Ascending aorta (tissue), 2 donors: ENCODE measurements at regions not wholly inside any gene's neighbourhood (a gene's known extent, or its start where the extent isn't known, plus 50 kb on each side); places are given as distances from the start of the nearest gene placed in this dataset.
A peak's percentile ranks its signal among the peaks of the same experiment; 100 is the strongest.

ENCODE experiments used
- DNase-seq, 2 donors: peaks; one replicate each; pipeline ENCODE4 v3.0.0-alpha.2; 2019; ENCODE audit warnings: low spot score in 2 of 2
- H3K27ac ChIP-seq, 2 donors: fragments of 200-600 bp; sonication (generic); one replicate each; pipeline ENCODE4 v1.5.1; 2016 to 2017; ENCODE audit warnings: mild to moderate bottlenecking in 1 of 2
- H3K27me3 ChIP-seq: fragments of 200-600 bp; sonication (generic); one replicate; pipeline ENCODE4 v1.5.1; 2017
- H3K36me3 ChIP-seq, 2 donors: fragments of 200-600 bp; sonication (generic); one replicate each; pipeline ENCODE4 v1.5.1; 2016
- H3K4me1 ChIP-seq, 2 donors: fragments of 200-600 bp; sonication (generic); one replicate each; pipeline ENCODE4 v1.5.1; 2016 to 2017; ENCODE audit warnings: mild to moderate bottlenecking in 1 of 2
- H3K4me3 ChIP-seq, 2 donors: fragments of 200-600 bp; sonication (generic); one replicate each; pipeline ENCODE4 v1.5.1; 2016 to 2017; ENCODE audit warnings: mild to moderate bottlenecking in 1 of 2
- H3K9me3 ChIP-seq, 2 donors: fragments of 200-600 bp; sonication (generic); one replicate each; pipeline ENCODE4 v1.5.1; 2016
- CTCF ChIP-seq, 3 experiments: fragments of 200-600 bp in 2 of 3; fragments of 450-650 bp in 1 of 3; sonication (generic) in 2 of 3; IDR thresholded peaks; one replicate each; pipeline ENCODE4 v1.5.1; 2016 to 2019; ENCODE audit warnings: antibody characterized with exemption in 3 of 3, mild to moderate bottlenecking in 1 of 3, moderate library complexity in 1 of 3
- intact Hi-C: fragments of 100-400 bp; cut with DNase I; formaldehyde crosslinking; loops from one replicate; pipeline ENCODE4 v1.15.1; 2023

- Histone ChIP-seq H3K4me3 (peak overlapping the region in 1 of 2 donors; percentile 22), H3K4me1 (no peaks in the 10 kb centered on the region), H3K27ac (no peak overlapping the region), H3K36me3 (no peaks in the 10 kb centered on the region), H3K27me3 (no peaks in the 10 kb centered on the region), H3K9me3 (no peaks in the 10 kb centered on the region)
- peak; percentile 20 to 72 (median 55) for TF ChIP-seq CTCF (IDR thresholded peaks at IDR 0.05)
- DNase-seq = no peak
- intact Hi-C loops = loop anchor here (2.0 kb wide), 1 partner anchor 213 kb away; no protein-coding TSS in a partner anchor
These were observed 100.8 kb downstream of the PPM1A start for GRCh38 chr14:60349663-60350365.

GRCh38 chr14:60350366-60350720, 101.3 kb downstream of the PPM1A start:
- Histone ChIP-seq H3K27ac (no peak overlapping the region), H3K27me3 (no peaks in the 10 kb centered on the region), H3K9me3 (no peaks in the 10 kb centered on the region), H3K36me3 (no peaks in the 10 kb centered on the region), H3K4me1 (no peaks in the 10 kb centered on the region), H3K4me3 (peak overlapping the region in 1 of 2 donors; percentile 22)
- DNase-seq = no peak
- intact Hi-C loops = loop anchor here (2.0 kb wide), 1 partner anchor 212 kb away; no protein-coding TSS in a partner anchor
- no peak for TF ChIP-seq CTCF (IDR thresholded peaks at IDR 0.05)

- H3K36me3 ChIP-seq = no peaks in the 10 kb centered on the region
- no peak overlapping the region for H3K27ac ChIP-seq
- H3K4me3 ChIP-seq = no peak overlapping the region
- no peak for DNase-seq
- no peak for TF ChIP-seq CTCF (IDR thresholded peaks at IDR 0.05)
- no peaks in the 10 kb centered on the region for H3K4me1 ChIP-seq
- H3K9me3 ChIP-seq = no peaks in the 10 kb centered on the region
- intact Hi-C loops = no loop called here
- no peaks in the 10 kb centered on the region for H3K27me3 ChIP-seq
These were observed 104.4 kb downstream of the PPM1A start for GRCh38 chr14:60353420-60353819.

- no peak for DNase-seq
- intact Hi-C loops = no loop called here
- H3K4me3 ChIP-seq = no peak overlapping the region
These were observed 106.7 kb downstream of the PPM1A start for GRCh38 chr14:60355768-60356167.

GRCh38 chr14:60356386-60356785, 107.4 kb downstream of the PPM1A start:
- no peak overlapping the region for H3K4me3 ChIP-seq
- H3K9me3 ChIP-seq = no peaks in the 10 kb centered on the region
- intact Hi-C loops = no loop called here
- TF ChIP-seq CTCF (IDR thresholded peaks at IDR 0.05) = no peak
- H3K27me3 ChIP-seq = no peaks in the 10 kb centered on the region
- H3K4me1 ChIP-seq = no peaks in the 10 kb centered on the region
- no peaks in the 10 kb centered on the region for H3K36me3 ChIP-seq
- no peak for DNase-seq
- no peak overlapping the region for H3K27ac ChIP-seq

More at GRCh38 chr14:60355768-60356167, 106.7 kb downstream of the PPM1A start:
- H3K27me3 ChIP-seq = no peaks in the 10 kb centered on the region
- TF ChIP-seq CTCF (IDR thresholded peaks at IDR 0.05) = no peak
- H3K27ac ChIP-seq = no peak overlapping the region
- no peaks in the 10 kb centered on the region for H3K36me3 ChIP-seq
- H3K4me1 ChIP-seq = no peaks in the 10 kb centered on the region
- H3K9me3 ChIP-seq = no peaks in the 10 kb centered on the region
